HG02763 (cell line): ENCODE measurements at regions not wholly inside any gene's neighbourhood (a gene's known extent, or its start where the extent isn't known, plus 50 kb on each side); places are given as distances from the start of the nearest gene placed in this dataset.
"Not testable (repeated sequence)": the region's sequence is repeated elsewhere in the genome, so short reads cannot be mapped to it uniquely, and the experiment has no call there.

Experiments
- ATAC-seq: cut with Tn5 transposase; IDR thresholded peaks from one replicate; pipeline ENCODE4 v1.9.1; 2021; ENCODE audit warnings: mild to moderate bottlenecking, moderate library complexity; ENCODE audit not compliant: unreplicated experiment

DNA sequence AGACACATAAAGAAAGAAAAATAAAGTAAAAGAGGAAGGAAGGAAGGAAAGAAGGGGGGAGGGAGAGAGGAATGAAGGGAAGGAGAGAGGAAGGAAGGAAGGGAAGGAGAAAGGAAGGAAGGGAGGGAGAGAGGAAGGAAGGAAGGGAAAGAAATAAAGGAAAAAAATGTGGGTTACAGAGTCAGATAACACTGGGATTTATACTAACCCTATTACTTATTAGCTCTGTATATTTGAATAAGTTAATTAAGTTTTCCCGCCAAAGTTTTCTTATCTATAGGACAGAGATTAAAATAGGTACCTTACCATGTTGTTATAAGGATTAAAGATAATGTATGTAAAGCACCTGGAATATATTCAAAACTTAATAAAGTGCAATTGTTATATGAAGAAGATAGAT, 439.3 kb upstream of the KCNMB2 start:
- no peak for ATAC-seq

DNA sequence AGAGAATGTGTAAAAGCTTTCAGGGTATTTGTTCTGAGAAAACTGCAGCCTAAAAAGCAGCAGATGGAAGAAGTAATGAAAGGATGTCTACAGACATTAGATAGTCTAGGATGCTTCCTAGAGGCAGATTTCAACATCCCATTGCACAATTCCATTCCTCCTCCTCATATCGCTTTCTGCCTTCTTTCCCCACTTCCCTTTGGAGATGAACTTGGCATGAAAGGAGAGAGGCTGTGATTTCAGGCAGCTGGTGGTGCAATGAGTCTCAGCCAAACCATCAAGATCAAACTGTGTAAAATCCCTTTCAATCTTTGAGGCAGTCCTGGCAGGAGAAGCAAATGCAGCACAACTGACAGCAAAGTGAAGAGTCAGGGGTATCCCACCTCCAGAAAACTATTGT, 438.7 kb upstream of the KCNMB2 start:
- ATAC-seq = no peak

DNA sequence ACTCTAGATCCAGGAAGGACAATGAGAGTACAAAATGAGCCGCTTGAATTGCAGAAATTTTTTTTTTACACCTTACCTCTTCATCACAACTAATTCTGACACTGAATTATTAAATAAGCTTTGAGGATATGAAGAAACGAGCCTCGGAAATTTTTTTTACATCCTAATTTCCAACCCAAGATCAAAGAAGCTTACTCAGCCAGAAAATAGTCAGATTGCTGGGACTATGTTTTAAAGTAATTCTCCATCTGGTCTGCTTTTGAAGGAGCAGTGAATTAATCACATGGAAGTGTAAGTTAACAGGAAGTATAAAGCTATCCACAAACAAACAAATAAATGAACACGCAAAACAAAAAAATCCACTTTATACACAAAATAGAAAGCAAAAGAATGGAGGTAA, 437.0 kb upstream of the KCNMB2 start:
- ATAC-seq = no peak

- ATAC-seq = no peak
Observed at GRCh38 chr3:178099862-178100261, 436.4 kb upstream of the KCNMB2 start.

DNA sequence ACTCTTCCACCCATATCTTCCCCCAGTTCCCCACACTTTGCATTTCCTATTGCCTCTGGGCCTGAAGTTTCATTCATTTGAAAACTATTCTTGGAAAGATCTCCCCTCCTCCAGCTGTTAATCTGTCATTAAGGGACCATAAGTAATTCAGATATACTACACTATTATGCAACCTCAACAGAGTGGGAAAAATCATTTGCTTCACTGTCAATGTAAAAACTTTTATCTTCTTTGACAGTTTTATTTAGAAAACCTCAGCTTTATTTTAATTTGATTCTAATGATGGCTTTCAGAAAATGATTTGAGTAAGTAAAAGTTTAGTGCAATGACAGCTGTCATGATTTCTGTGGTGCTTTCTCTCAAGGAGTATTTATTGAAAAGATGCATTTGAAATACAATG, 435.3 kb upstream of the KCNMB2 start:
- ATAC-seq = no peak

DNA sequence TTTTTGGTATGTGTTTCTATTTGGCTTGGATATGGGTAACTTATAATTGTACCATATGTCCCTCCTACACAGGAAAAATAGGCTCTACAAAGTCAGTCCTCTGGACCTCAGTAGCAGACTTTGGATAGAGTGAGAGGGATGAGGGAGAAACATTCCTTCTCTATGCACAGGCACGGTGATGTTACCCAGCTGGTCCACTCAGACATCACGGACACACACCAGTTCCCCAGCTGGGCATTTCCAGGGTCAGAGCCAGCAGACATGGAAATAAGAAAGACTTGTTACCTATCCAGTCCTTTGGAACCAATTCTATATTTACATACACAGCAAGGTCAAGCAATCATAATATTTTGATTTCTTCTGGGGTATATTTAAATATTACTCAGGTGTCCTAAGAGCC, 433.1 kb upstream of the KCNMB2 start:
- ATAC-seq = no peak

DNA sequence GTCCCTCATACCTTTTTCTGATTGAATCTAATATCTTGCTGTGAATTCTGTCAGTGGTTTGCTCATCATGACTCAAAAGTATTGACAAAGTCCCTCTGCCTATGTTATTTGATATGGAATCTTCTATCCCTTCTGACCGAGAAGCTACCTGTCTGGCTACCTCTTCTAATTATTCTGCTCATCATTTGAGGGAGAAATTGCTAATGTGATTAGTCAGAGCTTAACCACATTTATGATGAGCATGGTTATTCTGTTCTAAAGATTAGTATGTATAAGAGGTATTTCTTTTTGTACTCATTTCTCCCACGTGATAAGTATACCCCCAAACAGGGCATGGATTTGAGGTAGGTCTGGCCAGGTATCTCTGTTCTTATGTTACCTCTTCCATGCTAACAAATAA, 428.4 kb upstream of the KCNMB2 start:
- ATAC-seq = no peak

- no peak for ATAC-seq
Observed at GRCh38 chr3:178109691-178110090, 426.5 kb upstream of the KCNMB2 start.

GRCh38 chr3:178112134-178112533, 424.1 kb upstream of the KCNMB2 start:
- no peak for ATAC-seq

DNA sequence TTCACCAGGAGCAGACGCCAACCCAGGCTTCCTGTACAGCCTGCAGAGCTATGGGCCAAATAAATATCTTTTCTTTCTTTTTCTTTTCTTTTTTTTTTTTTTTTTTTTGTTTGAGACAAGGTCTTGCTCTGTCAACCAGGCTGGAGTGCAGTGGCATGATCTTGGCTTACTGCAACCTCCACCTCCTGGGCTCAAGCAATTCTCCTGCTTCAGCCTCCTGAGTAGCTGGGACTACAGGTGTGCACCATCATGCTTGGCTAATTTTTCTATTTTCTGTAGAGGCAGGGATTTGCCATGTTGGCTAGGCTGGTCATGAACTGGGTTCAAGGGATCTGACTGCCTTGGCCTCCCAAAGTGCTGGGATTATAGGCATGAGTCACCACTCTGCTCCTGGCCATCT, 423.7 kb upstream of the KCNMB2 start:
- ATAC-seq = not testable (repeated sequence)

GRCh38 chr3:178117641-178118040, 418.6 kb upstream of the KCNMB2 start:
- no peak for ATAC-seq

GRCh38 chr3:178119608-178120295, 416.5 kb upstream of the KCNMB2 start:
- not testable (repeated sequence) for ATAC-seq

DNA sequence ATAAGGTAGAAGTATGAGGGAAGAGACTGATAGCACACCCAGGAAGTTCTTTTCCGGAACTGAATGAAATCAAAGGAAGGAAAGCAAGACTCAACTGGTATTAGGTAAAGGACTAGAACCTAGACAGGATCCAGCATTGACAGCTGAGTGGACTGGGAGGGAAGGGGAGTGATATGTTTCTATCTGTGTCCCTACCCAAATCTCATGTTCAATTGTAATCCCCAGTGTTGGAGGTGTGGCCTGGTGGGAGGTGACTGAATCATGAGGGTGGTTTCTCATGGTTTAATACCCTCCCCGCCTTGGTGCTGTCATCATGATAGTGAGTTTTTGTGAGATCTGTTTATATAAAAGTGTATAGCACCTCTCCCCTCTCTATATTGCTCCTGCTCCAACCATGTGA, 415.9 kb upstream of the KCNMB2 start:
- no peak for ATAC-seq

DNA sequence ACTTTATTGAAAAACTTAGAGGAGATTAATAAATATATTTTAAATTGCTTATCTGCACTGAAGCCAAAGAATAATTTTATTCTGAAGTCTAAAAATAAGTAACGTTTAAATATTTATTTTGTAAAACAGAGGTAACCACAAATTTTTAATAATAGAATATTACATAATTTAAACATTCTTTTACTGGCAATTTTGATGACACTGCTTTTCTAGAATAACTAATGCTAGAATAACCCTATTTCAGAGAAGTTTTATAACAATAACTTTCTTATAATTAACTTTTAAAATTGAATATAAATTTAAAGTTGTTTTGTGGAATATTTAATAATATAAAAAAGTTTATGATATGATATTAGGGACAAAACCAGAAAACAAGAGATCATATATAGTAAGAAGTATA, 409.6 kb upstream of the KCNMB2 start:
- ATAC-seq = no peak

- ATAC-seq = no peak
Observed at GRCh38 chr3:178127221-178127620, 409.0 kb upstream of the KCNMB2 start.

GRCh38 chr3:178129109-178129508, 407.1 kb upstream of the KCNMB2 start:
- no peak for ATAC-seq

DNA sequence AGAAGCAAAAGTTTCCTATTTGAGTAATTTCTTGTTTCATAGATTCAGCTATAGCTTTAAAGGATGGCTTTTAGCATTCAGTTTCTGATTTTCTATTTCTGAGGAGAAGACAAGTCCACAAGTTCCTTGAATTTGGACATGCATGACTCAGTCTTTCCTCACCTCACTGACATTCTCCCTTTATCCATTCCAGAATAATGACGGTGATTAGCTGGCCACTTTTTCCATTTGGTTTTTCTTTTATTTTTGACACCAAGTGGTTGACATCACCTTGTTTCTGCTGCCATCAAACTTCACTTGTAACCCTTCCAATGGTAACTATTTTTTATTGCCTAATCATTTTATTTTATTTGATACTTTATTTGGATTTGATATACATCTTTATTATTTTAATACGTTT, 404.4 kb upstream of the KCNMB2 start:
- ATAC-seq = no peak

GRCh38 chr3:178137206-178137605, 399.0 kb upstream of the KCNMB2 start:
- no peak for ATAC-seq

GRCh38 chr3:178137831-178138230, 398.4 kb upstream of the KCNMB2 start:
- no peak for ATAC-seq

DNA sequence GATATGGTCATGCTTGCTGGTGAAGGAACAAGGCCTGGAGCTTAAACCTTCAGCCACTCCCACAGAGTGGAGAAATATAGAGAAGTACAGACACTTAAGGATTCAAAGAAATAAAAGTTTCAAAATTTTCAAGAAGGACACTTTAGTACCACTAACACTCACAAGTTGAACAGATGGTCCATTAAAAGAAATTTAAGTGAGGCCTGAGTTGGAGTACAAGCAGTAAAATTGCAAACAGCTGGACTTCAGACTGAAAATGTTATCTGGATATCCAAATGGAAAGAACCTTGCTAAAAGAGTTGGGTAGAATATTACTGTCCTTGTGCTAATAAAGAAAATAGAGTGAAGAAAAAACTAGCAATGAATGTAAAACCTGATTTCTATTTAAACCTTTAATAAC, 397.1 kb upstream of the KCNMB2 start:
- no peak for ATAC-seq

DNA sequence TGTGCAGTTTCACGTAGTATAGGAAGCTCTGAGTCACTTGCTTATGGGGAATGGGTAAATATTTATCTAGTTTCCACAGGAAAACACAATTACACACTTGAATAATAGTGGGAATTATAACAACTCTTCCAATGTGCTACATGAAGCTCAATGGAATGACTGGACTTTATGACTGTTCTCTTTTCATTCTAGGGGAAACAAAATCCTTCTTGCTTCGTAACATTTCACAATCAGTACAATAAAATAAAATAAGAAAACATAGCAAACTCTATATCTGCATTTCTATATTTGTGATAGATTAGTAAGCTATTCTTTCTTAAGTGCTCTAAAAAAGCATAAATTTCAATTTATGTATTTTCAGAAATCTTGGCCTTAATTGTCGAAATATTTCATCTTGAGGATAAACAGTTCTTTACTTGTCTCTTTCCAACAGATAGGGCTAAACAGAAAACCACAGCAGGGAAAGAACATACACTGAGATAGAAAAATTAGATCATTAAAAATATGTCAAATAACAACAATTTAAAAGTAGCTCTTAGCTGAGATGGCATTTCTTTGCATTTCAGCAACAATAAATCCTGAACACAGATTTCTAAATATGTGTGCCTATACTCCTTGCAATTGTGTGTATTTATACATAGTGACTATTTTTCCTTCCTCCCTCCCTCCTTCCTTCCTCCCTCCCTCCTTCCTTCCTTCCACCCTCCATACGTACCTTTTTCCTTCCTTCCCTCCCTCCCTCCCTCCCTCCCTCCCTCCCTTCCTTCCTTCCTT, 395.5 kb upstream of the KCNMB2 start:
- no peak for ATAC-seq

DNA sequence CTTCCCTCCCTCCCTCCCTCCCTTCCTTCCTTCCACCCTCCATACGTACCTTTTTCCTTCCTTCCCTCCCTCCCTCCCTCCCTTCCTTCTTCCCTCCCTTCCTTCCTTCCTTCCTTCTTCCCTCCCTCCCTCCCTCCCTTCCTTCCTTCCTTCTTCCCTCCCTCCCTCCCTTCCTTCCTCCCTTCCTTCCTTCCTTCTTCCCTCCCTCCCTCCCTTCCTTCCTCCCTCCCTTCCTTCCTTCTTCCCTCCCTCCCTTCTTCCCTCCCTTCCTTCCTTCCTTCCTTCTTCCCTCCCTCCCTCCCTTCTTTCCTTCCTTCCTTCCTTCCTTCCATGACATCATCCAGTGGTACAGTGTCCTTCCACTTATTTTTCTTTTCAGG, 394.9 kb upstream of the KCNMB2 start:
- ATAC-seq = not testable (repeated sequence)

GRCh38 chr3:178146406-178146831, 389.8 kb upstream of the KCNMB2 start:
- no peak for ATAC-seq
